Tibial nerve (tissue), 4 donors: ENCODE measurements at regions not wholly inside any gene's neighbourhood (a gene's known extent, or its start where the extent isn't known, plus 50 kb on each side); places are given as distances from the start of the nearest gene placed in this dataset.

Experiments used
- DNase-seq, 2 donors: peaks; one replicate each; pipeline ENCODE4 v3.0.0-alpha.2; 2019; ENCODE audit warnings: low spot score in 2 of 2
- H3K27ac ChIP-seq, 4 donors: fragments of 200-600 bp; sonication (generic) in 3 of 4; one replicate each; pipeline ENCODE4 v1.5.1; 2017 to 2019; ENCODE audit warnings: mild to moderate bottlenecking in 1 of 4
- H3K27me3 ChIP-seq, 2 donors: fragments of 200-600 bp; sonication (generic) in 1 of 2; one replicate each; pipeline versions ENCODE4 v1.5.1 to v1.6.0; 2017 to 2019
- H3K36me3 ChIP-seq, 3 donors: fragments of 200-600 bp; sonication (generic); one replicate each; pipeline ENCODE4 v1.5.1; 2018 to 2019
- H3K4me1 ChIP-seq, 4 donors: fragments of 200-600 bp; sonication (generic) in 3 of 4; one replicate each; pipeline ENCODE4 v1.5.1; 2017 to 2019
- H3K4me3 ChIP-seq, 4 donors: fragments of 200-600 bp; sonication (generic) in 3 of 4; one replicate each; pipeline ENCODE4 v1.5.1; 2017 to 2019; ENCODE audit warnings: mild to moderate bottlenecking in 1 of 4, moderate library complexity in 1 of 4
- H3K9me3 ChIP-seq, 4 donors: fragments of 200-600 bp; sonication (generic) in 3 of 4; one replicate each; pipeline ENCODE4 v1.5.1; 2017 to 2019
- EP300 ChIP-seq, 2 donors: sonication (generic); formaldehyde crosslinking; IDR thresholded peaks; one replicate each; pipeline ENCODE4 v1.6.1; 2017; ENCODE audit warnings: antibody characterized with exemption in 2 of 2, mild to moderate bottlenecking in 1 of 2
- POLR2A ChIP-seq, 2 donors: fragments of 450-650 bp; IDR thresholded peaks; one replicate each; pipeline ENCODE4 v1.6.1; 2017; ENCODE audit warnings: antibody characterized with exemption in 2 of 2, mild to moderate bottlenecking in 2 of 2, moderate library complexity in 2 of 2
- WGBS, 2 donors: methylation state at CpG; one replicate each; pipeline ENCODE4 v1.1.5; 2018; 5-methylcytosine and 5-hydroxymethylcytosine counted together
- TF ChIP-seq, protein P1 (sequence below), 5 experiments: fragments of 200-600 bp in 3 of 5; fragments of 450-650 bp in 2 of 5; sonication (generic) in 3 of 5; IDR thresholded peaks; one replicate each; pipeline ENCODE4 v1.5.1; 2016 to 2019; ENCODE audit warnings: antibody characterized with exemption in 5 of 5, mild to moderate bottlenecking in 3 of 5, moderate library complexity in 2 of 5

GRCh38 chr18:60534538-60534937, 162.0 kb upstream of the MC4R start:
- 64% methylated on average over 1 of the region's 1 CpG for WGBS, 2 donors
- DNase-seq = no peak
- TF ChIP-seq, protein P1, sequence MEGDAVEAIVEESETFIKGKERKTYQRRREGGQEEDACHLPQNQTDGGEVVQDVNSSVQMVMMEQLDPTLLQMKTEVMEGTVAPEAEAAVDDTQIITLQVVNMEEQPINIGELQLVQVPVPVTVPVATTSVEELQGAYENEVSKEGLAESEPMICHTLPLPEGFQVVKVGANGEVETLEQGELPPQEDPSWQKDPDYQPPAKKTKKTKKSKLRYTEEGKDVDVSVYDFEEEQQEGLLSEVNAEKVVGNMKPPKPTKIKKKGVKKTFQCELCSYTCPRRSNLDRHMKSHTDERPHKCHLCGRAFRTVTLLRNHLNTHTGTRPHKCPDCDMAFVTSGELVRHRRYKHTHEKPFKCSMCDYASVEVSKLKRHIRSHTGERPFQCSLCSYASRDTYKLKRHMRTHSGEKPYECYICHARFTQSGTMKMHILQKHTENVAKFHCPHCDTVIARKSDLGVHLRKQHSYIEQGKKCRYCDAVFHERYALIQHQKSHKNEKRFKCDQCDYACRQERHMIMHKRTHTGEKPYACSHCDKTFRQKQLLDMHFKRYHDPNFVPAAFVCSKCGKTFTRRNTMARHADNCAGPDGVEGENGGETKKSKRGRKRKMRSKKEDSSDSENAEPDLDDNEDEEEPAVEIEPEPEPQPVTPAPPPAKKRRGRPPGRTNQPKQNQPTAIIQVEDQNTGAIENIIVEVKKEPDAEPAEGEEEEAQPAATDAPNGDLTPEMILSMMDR (IDR thresholded peaks at IDR 0.05) = no peak
- TF ChIP-seq EP300 (IDR thresholded peaks at IDR 0.05) (no peak), POLR2A (IDR thresholded peaks at IDR 0.05) (no peak)

DNA sequence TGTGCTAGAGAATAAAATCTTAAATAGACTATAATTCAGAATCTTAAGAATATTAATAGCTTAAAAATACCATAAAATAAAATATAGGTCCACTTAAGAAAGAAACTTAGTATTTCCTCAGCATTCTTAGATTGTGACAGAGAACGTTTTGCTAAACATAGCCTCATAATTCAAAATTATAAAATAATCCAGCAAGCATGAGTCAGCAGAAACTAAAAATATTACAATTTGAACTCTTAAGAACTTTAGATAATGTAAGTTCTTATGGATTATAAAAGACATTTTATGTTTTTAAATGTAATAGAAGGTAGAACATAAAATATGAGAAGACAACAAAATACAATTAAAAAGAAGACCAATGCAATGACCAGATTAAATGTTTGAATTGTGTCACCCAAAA, 164.5 kb upstream of the MC4R start:
- no peaks in the 10 kb centered on the region for H3K9me3 ChIP-seq
- no peaks in the 10 kb centered on the region for H3K27me3 ChIP-seq
- no peaks in the 10 kb centered on the region for H3K4me1 ChIP-seq
- H3K36me3 ChIP-seq = no peaks in the 10 kb centered on the region
- H3K4me3 ChIP-seq = no peak overlapping the region
- 30 to 57% methylated on average over 1 of the region's 1 CpG for WGBS, 2 donors
- H3K27ac ChIP-seq = no peak overlapping the region
- DNase-seq = no peak
- TF ChIP-seq, protein P1 (IDR thresholded peaks at IDR 0.05) = no peak
- TF ChIP-seq POLR2A (IDR thresholded peaks at IDR 0.05) = no peak

More at GRCh38 chr18:60534538-60534937, 162.0 kb upstream of the MC4R start:
- no peak overlapping the region for H3K4me3 ChIP-seq
- H3K36me3 ChIP-seq = no peaks in the 10 kb centered on the region
- no peaks in the 10 kb centered on the region for H3K4me1 ChIP-seq
- no peak overlapping the region for H3K27ac ChIP-seq
- H3K9me3 ChIP-seq = no peaks in the 10 kb centered on the region
- H3K27me3 ChIP-seq = no peaks in the 10 kb centered on the region

DNA sequence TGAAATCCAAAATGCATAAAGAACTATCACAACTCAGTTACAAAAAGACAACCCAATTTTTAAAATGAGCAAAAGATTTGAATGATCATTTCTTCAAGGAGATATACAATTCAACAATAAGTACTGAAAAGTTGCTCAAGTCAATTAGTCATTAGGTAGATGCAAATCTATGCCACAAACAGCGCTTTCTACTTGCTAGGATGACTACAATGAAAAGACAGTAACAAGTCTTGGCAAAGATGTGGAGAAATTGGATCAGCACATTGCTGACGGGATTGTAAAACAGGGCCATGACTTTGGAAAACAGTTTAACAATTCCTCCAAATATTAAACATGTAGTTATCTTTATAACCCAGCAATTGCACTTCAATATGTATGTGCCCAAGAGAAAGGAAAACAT, 166.3 kb upstream of the MC4R start:
- no peak overlapping the region for H3K4me3 ChIP-seq
- H3K4me1 ChIP-seq = no peaks in the 10 kb centered on the region
- no peaks in the 10 kb centered on the region for H3K36me3 ChIP-seq
- H3K27me3 ChIP-seq = no peaks in the 10 kb centered on the region
- no peaks in the 10 kb centered on the region for H3K9me3 ChIP-seq
- no peak overlapping the region for H3K27ac ChIP-seq
- no peak for DNase-seq
- TF ChIP-seq POLR2A (IDR thresholded peaks at IDR 0.05) = no peak
- TF ChIP-seq, protein P1 (IDR thresholded peaks at IDR 0.05) = no peak
- TF ChIP-seq EP300 (IDR thresholded peaks at IDR 0.05) = no peak
- WGBS, 2 donors = 68 to 77% methylated on average over 2 of the region's 2 CpGs

DNA sequence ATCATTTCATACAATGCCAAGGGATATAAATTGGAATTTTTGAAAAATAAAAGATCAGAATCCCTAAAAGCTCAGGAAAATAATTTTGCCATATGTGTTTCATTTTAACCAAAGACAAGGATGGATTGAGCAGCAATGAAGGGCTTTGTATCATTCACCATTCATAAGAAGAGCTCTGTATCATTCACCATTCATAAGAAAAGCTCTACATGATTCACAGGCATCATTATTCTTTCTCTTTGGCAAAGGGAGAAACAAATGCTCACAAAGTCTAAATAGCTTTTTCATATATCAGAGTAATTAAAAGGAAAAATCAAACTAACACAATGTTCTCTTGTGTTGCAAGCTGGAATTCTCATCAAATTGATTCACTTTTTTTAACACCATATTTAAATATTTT, 169.1 kb upstream of the MC4R start:
- TF ChIP-seq, protein P1 (IDR thresholded peaks at IDR 0.05) = no peak
- TF ChIP-seq POLR2A (IDR thresholded peaks at IDR 0.05) (no peak), EP300 (IDR thresholded peaks at IDR 0.05) (no peak)
- no peaks in the 10 kb centered on the region for H3K9me3 ChIP-seq
- H3K36me3 ChIP-seq = no peaks in the 10 kb centered on the region
- no peak for DNase-seq
- H3K4me3 ChIP-seq = no peak overlapping the region
- H3K27ac ChIP-seq = no peak overlapping the region
- H3K27me3 ChIP-seq = no peaks in the 10 kb centered on the region
- H3K4me1 ChIP-seq = no peaks in the 10 kb centered on the region

DNA sequence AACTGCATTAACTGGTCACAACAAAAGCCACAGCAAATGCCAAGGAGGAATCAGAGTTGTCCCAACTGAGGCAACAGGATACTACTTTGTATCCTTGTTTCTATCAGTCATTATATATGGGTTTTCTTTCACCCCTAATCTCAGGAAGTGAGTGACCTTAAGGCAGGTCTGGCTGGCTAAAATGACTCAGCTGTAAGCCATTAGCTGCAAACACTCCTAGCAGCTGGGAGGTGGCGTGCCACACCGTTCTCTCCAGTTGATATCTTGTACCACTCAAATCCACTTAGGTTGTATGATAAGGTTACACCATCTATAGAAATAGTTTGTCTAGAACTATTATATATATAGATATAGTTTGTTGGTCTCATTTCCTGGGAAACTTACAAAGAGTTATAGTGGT, 171.1 kb upstream of the MC4R start:
- TF ChIP-seq EP300 (IDR thresholded peaks at IDR 0.05) (no peak), POLR2A (IDR thresholded peaks at IDR 0.05) (no peak)
- TF ChIP-seq, protein P1 (IDR thresholded peaks at IDR 0.05) = no peak

More for the DNA sequence above, 171.1 kb upstream of the MC4R start:
- H3K27ac ChIP-seq = no peak overlapping the region
- no peaks in the 10 kb centered on the region for H3K36me3 ChIP-seq
- H3K4me1 ChIP-seq = no peaks in the 10 kb centered on the region
- no peak for DNase-seq
- no peaks in the 10 kb centered on the region for H3K27me3 ChIP-seq
- no peaks in the 10 kb centered on the region for H3K9me3 ChIP-seq
- H3K4me3 ChIP-seq = no peak overlapping the region
- WGBS, 2 donors = 82 to 87% methylated on average over 2 of the region's 2 CpGs
